GM18868 (cell line): ENCODE measurements at regions not wholly inside any gene's neighbourhood (a gene's known extent, or its start where the extent isn't known, plus 50 kb on each side); places are given as distances from the start of the nearest gene placed in this dataset.
A peak's percentile ranks its signal among the peaks of the same experiment; 100 is the strongest.

ENCODE experiments used
- ATAC-seq: cut with Tn5 transposase; IDR thresholded peaks from one replicate; pipeline ENCODE4 v1.9.1; 2021; ENCODE audit warnings: mild to moderate bottlenecking, moderate library complexity; ENCODE audit not compliant: unreplicated experiment

DNA sequence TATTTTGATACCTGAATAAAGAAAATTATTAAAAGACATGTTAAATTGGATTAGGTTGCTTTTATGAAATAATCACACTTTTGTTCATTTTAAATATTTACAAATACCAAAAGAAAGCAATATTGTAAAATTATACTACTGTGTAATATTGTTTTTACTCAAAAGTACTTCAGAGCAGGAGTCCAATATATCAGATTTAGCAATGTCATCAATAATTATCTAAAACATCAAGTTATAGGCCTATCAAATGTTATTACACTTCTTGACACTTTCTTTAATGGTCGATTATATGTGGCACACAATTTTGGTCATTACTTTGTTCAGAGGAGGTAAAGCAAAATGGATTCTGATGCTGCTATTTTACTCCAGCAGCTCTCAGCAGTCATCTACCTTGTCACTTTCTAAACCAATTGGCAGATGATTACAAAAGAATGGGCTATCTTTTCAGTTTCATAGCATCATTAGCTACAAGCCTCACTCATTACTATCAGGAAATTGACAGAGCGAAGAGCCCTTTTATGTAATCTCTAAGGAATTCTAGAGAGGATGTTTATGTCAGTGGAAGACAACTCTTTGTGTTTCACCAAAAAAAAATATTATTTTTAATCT lies 318.6 kb downstream of the PLOD2 start:
- no peak for ATAC-seq

DNA sequence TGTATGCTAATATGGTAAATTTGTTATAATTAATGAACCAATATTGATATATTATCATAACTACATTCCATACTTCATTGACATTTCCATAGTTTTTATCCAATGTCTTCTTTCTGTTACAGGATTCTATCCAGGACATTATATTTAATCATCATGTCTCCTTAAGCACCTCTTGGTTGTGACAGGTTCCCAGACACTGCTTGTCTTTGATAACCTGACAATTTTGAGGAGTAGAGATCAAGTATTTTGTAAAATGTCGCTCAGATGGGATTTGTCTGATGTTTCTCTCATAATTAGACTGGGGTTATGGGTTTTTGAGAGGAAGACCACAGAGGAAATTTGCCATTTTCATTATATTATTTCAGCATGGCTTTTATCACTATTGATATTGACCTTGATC lies 317.4 kb downstream of the PLOD2 start:
- no peak for ATAC-seq

DNA sequence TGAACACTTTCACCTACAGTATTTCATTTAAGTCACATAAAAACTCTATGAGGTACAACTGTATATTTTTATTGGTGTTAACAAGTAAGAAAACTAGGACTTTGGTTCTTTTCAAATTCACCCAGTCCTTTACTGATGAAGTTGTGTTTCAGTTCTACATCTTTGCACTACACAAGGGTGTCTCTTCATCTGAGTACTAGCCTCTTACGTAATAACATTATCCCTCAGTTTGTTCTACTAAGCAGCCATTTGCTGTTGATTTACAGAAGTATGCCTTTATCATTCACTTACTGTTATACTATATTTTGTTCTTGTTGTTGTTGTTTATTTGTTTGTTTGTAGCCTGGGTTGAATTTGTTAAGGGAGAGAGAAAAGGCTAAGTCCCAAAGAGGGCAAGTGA lies 311.9 kb downstream of the PLOD2 start:
- no peak for ATAC-seq

DNA sequence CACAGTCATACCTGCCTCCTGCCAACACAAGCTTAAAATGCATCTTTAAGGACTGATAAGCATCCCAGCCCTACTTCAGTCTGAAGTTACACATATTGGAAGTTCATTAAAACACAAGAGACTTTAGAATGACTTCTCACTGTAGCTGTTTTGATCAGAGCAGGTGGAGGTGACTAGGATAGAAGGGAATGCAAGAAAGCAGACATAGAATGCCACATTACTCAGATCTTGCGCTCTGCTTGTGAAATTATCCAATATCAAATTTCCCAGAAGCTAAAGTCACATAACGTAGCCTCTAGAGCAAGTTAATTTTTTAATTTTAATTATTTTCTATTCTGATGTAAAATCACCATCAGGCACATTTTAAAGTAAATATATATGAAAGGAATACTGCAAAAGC lies 306.5 kb downstream of the PLOD2 start:
- no peak for ATAC-seq

DNA sequence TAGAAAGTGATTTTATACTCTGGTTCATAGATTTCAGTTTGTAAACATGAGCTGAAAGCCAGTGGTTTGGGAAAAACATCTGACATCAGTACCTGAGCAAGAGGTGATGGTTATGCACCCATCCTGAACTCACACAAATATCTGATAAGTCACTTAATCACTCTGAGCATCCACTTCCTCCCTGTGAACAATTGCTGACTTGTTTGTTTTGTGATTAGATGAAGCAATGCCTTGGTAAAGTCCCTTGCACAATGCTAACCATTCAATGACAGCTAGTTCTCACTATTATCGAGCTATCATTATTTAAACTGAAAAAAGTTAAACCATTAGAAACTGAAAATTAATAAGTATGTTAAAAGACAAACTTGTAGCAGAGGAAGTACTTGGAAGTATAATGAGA lies 303.0 kb downstream of the PLOD2 start:
- ATAC-seq, result peak; percentile 66

DNA sequence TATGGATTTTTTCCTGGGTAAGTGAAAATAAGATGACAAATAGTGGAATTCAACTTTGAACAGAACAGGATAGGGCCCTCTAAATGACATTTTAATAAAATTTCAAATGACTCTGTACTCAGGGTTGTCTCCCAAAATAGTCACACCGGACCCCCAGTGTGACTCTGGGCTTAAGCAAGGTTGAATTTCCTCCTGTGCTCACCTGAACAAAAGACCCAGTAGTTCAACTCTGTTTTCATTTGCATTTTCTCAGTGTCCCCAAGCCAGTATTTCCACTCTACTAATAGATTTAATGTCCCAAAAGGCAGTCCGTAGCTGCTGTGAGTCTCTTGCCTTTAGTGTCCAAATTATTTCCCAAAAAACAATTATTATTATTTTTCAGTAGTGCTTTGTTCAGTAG lies 296.6 kb downstream of the PLOD2 start:
- no peak for ATAC-seq

DNA sequence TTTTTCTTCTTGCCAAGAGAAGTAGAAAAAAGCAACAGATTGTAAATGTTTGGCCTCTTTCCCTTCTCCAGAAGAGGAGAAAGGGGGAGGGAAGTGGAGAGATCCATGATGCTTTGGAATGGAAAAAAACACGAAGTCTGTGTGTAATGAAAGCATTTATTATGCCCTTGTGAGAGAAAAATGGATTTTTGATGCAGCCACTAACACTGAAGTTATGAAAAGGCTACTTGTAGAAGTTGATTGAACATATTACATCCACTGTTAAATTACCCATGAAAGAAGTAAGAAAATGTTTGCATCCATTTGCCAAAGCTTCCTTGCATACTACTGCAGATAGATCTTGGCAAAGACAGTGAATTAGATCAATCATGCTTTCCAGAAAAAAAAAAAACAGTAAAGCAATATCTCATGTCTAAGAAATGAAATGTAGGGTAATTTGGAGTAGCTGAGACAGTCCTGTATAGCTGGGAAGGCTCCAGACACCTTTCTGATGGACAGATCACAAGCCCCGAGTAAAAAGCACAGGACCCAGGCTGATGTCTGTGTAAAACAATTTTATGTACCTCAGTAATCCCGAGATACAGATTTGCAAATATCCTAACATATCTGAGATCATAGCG lies 295.5 kb downstream of the PLOD2 start:
- ATAC-seq, result no peak

DNA sequence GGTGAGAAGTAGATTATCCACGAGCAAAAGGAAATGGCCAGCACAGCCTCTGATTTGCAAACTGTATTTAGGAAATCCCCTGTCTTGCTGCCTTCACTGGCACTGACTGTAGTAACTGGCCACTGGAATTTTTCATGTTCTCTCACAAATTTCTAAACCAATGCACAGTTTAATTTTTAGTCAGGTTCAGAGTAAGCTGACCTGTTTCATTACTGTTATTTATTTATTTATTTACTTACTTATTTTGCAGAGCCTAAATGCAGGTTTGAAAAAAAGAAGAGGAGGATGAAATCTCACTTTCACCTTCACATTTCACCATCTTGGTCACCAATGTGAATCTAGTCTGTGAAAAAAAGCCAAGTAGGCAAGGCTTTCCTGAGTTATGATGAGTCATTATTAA lies 291.0 kb downstream of the PLOD2 start:
- ATAC-seq, result peak; percentile 82

DNA sequence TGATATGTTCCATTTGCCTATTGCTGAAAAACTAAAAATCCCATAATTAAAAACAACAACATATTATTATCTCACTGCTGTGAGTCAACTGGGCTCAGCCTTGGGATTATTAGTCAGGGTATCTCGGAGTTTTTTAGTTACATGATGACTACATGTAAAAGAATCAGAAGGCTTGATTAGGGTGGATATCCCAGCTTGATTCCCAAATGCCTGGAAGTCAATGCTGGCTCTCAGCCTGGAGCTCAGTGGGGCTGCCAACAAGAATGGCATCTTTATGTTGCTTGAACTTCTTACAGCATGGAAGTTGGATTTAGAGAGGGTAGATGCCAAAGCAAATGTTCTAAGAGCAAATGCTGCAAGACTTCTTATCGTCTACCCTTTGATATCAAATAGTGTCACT lies 278.5 kb downstream of the PLOD2 start:
- ATAC-seq, result no peak

DNA sequence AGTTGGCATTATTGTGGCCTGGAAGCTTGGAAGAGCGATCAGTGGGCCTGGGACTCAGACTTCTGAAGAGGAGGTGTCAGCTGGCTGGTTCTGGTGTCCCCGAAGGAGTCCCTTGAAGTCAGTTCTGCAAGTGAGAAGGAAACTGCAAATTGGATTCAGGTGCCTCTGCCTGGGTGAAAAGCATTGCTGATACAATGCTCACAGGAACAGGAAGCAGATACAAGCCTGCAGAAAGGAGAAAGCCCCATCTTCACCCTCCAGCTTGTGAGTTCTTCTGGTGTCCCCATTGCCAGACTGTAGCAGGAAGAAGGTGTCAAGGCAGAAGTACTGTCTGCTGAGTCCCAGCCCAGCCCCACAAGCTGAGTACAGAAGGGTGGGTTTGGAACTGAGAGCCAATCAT lies 271.3 kb downstream of the PLOD2 start:
- peak; percentile 72 for ATAC-seq

DNA sequence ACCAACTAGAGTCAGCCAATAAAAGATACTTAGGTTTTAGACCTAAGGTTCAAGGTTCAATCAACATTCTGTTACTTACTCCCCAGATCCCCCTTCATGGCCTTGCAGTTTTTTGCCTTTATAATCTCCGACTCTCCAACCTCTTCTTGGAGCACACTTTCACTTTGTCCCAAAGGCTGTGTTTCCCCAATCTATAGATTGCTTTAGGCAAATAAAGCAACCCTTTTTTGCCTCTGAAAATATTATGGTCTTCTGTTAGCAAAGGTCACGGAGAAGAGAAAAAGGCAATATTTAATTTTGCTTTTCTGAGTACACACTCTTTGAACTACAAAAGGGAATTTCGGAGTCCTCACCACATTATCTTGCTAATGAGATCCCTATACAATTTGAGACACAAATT lies 268.1 kb downstream of the PLOD2 start:
- ATAC-seq, result no peak

DNA sequence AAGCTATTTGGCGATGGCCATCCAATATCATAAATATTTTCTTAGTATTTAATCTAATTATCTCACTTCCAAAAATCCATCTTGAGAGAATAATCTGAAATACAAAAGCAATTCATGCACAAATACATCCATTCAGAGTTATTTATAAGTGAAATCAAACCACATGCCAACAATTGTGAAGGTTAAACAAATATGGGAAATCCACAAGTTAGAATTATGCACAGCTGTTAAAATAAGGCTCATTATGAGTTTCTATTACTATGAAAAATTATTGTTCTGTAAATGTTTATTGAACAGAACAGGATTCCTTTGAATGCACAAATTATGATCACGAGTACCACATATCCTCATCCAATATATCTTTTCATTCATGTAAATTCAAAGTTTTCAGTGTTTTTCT lies 267.7 kb downstream of the PLOD2 start:
- no peak for ATAC-seq

DNA sequence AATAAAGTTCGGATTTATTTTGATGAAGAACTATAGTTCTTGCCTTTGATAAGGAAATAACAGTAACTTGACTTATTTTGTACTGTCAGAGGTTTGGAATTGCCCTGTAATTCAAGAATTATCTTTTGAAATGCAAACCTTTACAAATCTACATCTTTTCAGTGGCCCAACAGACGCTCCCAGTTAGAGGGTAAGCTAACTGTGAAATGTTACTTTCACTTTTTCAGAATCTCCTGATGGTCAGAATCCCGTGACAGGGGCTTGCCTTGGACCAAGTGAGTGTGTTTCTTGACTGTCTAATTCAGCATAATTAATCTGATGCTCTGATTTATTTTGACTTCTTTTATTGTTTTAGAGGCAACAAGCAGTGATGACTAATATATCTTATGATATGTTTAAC lies 262.5 kb downstream of the PLOD2 start:
- peak; percentile 30 for ATAC-seq

DNA sequence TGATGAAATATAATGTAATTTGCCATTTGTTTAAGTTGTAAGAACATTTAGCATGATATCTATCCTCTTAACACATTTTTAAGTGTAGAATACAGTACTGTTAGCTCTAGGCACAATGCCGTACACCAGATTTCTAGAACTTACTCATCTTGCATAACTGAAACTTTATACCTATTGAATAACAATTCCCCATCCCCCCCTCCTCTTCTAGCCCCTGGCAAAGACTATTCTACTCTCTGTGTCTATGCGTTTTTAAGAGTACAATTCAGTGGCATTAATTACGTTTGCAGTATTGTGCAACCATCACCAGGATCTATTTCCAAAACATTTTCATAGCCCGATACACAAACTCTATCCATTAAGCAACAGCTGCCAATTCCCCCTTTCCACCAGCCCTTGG lies 261.7 kb downstream of the PLOD2 start:
- peak; percentile 45 for ATAC-seq

DNA sequence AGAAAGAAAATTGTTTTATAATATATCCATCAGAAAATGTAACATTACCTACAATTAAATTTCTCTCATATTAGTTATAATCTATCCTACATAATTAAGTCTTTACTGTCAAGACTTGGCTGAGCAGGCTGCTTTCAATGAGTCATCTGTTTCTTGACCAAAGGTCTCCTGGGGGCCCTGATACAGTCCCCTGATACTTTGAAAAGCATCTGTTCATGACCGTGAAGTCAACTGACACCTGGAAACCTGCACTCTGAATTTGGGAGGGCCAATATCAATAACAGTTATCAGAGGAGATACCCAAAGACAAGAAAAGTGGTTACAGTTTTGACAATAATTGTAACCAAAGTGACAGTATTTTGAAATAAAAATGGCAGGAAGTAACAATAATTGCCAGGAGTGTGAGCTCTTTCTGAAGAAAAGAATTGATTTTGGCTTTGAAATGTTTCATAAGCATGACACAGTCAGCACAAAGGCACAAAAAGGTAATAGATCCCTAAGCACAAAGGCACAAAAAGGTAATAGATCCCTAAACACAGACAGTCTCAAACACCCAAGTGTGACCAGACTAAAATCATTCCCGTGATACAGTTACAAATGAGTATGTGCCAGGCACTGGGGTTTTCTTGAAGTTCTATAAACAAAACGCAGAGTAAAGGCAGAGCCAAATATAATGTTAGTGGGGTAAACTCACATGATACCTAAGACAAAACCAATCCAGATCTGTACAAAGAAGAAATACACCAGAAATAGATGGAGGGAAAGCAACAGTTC lies 260.7 kb downstream of the PLOD2 start:
- peak; percentile 74 for ATAC-seq

DNA sequence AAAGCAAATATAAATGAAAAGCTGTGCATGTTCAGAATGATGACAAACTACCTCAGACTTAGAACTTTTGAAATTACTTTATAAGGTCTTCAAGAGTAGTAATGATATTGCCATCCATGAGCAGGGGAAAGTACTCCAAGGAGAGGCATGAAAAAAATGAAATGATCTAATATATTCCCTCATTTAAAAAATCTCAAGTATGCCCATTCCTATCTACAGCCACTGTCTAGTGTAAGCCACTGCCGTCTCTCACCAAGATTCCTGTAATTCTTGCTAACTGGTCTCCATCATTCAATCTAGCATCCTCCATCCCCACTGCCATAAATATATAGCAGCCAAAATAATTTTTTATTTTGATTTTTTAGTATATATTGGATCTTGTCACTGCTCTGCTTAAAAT lies 258.8 kb downstream of the PLOD2 start:
- ATAC-seq, result no peak

DNA sequence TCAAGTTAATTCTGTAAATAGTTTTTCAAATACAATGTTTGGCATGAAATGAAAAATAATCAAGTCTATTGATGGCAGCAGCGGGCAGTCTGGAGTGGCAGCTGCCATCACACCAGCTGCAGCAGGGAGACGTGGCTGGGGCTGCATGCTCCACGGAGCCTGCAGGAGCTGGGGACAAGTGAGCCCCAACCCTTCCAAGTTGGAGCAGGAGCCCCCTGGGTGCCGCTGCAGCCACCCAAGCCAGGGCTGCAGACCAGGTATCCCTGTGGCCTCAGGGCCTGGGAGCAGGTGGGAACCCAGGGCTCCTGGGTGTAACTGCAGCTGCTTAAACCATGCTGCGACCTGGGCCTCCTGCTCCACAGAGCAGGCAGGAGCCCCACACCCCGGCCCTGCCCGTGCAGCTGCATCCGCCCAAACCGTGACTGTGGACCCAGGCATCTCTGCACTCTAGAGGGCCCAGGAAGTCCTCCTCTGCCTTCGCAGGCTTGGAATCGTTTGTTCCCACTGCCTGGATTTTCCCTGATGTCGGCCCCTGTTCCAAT lies 257.4 kb downstream of the PLOD2 start:
- no peak for ATAC-seq

DNA sequence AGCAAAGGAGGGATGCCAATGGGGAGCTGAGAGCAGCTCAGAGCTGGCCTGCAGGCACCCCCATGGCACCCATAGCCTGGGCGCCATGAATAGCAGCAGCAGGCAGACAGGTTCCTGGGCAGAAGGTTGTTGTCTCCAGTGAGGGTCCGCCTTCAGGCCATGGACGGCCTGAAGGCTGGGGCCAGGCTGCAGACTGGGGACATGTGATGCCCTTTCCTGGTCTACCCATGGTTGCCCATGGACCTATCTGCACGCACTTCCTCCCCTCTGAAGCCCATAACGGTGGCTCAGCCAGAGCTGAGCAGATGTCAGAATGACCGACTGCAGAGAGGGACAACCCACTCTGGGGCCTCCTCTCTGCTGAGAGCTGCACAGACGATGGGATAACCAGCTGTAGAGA lies 256.8 kb downstream of the PLOD2 start:
- ATAC-seq, result no peak

DNA sequence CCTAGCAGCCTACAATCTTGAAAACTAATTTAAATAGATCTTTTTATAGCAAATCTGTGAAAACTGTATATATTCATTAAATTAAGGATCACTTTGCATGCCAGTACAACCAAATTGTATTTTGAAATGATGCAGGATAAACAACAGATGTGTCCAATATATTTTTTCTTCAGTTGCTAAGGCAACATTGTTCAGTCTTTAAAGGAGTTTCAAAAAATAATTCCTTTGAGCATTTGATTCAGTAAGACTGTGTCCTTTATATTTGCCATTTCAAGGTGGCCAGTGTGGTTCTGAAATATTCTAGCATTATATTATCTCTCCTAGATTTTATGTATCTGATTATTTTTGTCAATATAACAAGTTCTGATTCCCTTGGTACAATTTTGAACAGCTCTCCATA lies 254.7 kb downstream of the PLOD2 start:
- no peak for ATAC-seq

DNA sequence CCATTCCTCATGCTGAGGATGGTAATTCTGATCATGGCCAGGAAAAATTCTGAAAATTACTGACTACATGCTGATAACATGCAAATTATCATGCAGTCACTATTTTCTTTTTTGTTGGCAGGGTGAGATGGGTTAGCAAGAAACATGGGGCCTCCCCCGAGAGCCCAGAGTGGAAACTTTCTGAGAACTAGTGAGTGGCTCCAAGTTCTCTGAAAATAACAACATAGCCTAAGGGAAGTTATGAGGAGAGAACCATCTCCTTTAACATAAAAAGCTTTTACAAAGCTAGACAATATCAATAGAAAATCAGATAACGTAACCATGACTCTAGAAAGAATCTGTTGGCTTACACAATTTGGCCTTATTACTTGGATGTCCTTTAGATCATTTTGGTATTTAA lies 254.2 kb downstream of the PLOD2 start:
- ATAC-seq, result no peak

DNA sequence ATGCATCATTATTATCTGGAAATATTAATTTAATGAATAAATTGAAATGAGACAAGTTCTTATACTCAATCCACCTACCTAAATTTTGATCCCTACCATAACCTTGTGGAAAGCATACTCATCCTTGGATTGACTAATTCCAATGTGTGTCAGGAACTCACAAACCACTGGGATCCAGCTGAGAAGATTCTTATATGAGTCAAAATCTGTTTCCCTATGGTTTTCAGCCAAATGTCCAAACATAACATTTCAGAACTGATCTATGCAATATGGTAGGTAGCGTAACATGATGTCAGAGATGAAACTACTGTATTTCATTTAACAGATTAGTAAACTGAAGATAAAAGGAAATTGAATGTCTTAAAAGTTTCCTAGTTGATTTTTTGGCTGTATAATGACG lies 250.0 kb downstream of the PLOD2 start:
- ATAC-seq, result no peak

DNA sequence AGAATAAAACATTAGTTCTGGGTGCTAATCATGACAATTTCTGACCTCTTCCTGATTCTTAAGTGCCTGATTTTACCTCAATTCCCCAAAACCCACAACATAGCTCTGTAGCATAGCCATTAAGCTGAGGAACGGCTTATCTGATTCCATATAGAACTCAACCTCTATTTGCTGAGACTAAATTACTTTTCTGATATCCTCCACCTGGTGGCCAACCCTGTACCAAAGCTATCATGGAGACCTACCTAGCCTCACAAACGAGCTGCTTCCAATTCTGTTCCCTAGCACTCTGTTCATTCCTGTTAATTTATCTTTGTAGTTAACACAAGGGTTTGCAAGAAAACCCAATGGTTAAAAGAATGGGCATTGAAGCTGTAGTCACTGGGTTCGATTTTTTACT lies 245.2 kb downstream of the PLOD2 start:
- no peak for ATAC-seq
